ENCODE measurements at regions not wholly inside any gene's neighbourhood (a gene's known extent, or its start where the extent isn't known, plus 50 kb on each side); places are given as distances from the start of the nearest gene placed in this dataset.

- Mint-ChIP-seq H3K27ac (ENCODE audit: low read depth, unreplicated experiment) (no peak overlapping the region), H3K9me3 (ENCODE audit: unreplicated experiment) (peaks cover 7% of the 10 kb centered on the region), H3K4me1 (ENCODE audit: insufficient read depth, unreplicated experiment) (no peaks in the 10 kb centered on the region), H3K4me3 (ENCODE audit: unreplicated experiment) (no peak overlapping the region), H3K36me3 (ENCODE audit: insufficient read depth, unreplicated experiment) (no peaks in the 10 kb centered on the region), H3K27me3 (ENCODE audit: insufficient read depth, unreplicated experiment) (no peaks in the 10 kb centered on the region)
- ChIA-PET CTCF (no interaction called here), POLR2A (no interaction called here)
- no peak for TF ChIP-seq CTCF (IDR thresholded peaks at IDR 0.05; ENCODE audit: unreplicated experiment)
- intact Hi-C loops (cut with micrococcal nuclease), result no loop called here
- BruUV-seq (replicated peaks), result no TSS peak
- no peak for DNase-seq (ENCODE audit: unreplicated experiment)
Measured at GRCh38 chr2:183214680-183215079, 90.4 kb downstream of the NUP35 start.

GRCh38 chr2:183215917-183216316, 91.7 kb downstream of the NUP35 start:
- ChIA-PET CTCF (no interaction called here), POLR2A (no interaction called here)
- no peak for TF ChIP-seq CTCF (IDR thresholded peaks at IDR 0.05; ENCODE audit: unreplicated experiment)
- DNase-seq (ENCODE audit: unreplicated experiment), result no peak
- no peaks in the 10 kb centered on the region for H3K27me3 Mint-ChIP-seq (ENCODE audit: insufficient read depth, unreplicated experiment)
- H3K36me3 Mint-ChIP-seq (ENCODE audit: insufficient read depth, unreplicated experiment), result no peaks in the 10 kb centered on the region
- no peak overlapping the region for H3K4me3 Mint-ChIP-seq (ENCODE audit: unreplicated experiment)
- intact Hi-C loops (cut with micrococcal nuclease), result no loop called here
- H3K9me3 Mint-ChIP-seq (ENCODE audit: unreplicated experiment), result no peaks in the 10 kb centered on the region
- H3K4me1 Mint-ChIP-seq (ENCODE audit: insufficient read depth, unreplicated experiment), result no peaks in the 10 kb centered on the region
- no peak overlapping the region for H3K27ac Mint-ChIP-seq (ENCODE audit: low read depth, unreplicated experiment)
- no TSS peak for BruUV-seq (replicated peaks)

- no TSS peak for BruUV-seq (replicated peaks)
- DNase-seq (ENCODE audit: unreplicated experiment), result no peak
- Mint-ChIP-seq H3K36me3 (ENCODE audit: insufficient read depth, unreplicated experiment) (peaks cover 5% of the 10 kb centered on the region), H3K4me1 (ENCODE audit: insufficient read depth, unreplicated experiment) (no peaks in the 10 kb centered on the region), H3K27me3 (ENCODE audit: insufficient read depth, unreplicated experiment) (no peaks in the 10 kb centered on the region), H3K27ac (ENCODE audit: low read depth, unreplicated experiment) (no peak overlapping the region), H3K9me3 (ENCODE audit: unreplicated experiment) (no peaks in the 10 kb centered on the region), H3K4me3 (ENCODE audit: unreplicated experiment) (no peak overlapping the region)
- POLR2A ChIA-PET, result interaction anchor here (0.6 kb wide), 1 partner anchor 51 kb away, joined by 3 read pairs; no protein-coding TSS in a partner anchor
- TF ChIP-seq CTCF (IDR thresholded peaks at IDR 0.05; ENCODE audit: unreplicated experiment), result no peak
- intact Hi-C loops (cut with micrococcal nuclease), result no loop called here
- CTCF ChIA-PET, result no interaction called here
Measured at GRCh38 chr2:183219888-183220287, 95.6 kb downstream of the NUP35 start.

- no peak overlapping the region for H3K27ac Mint-ChIP-seq (ENCODE audit: low read depth, unreplicated experiment)
- intact Hi-C loops (cut with micrococcal nuclease), result no loop called here
- H3K36me3 Mint-ChIP-seq (ENCODE audit: insufficient read depth, unreplicated experiment), result peaks cover 5% of the 10 kb centered on the region
- no peaks in the 10 kb centered on the region for H3K9me3 Mint-ChIP-seq (ENCODE audit: unreplicated experiment)
- no peak for DNase-seq (ENCODE audit: unreplicated experiment)
- no peak for TF ChIP-seq CTCF (IDR thresholded peaks at IDR 0.05; ENCODE audit: unreplicated experiment)
- H3K27me3 Mint-ChIP-seq (ENCODE audit: insufficient read depth, unreplicated experiment), result no peaks in the 10 kb centered on the region
- H3K4me1 Mint-ChIP-seq (ENCODE audit: insufficient read depth, unreplicated experiment), result no peaks in the 10 kb centered on the region
- CTCF ChIA-PET, result no interaction called here
- no peak overlapping the region for H3K4me3 Mint-ChIP-seq (ENCODE audit: unreplicated experiment)
- POLR2A ChIA-PET, result no interaction called here
- no TSS peak for BruUV-seq (replicated peaks)
Measured at GRCh38 chr2:183222751-183223150, 98.5 kb downstream of the NUP35 start.

Data from MCF 10A (cell line).